Liver (tissue), 3 donors: ENCODE measurements at regions not wholly inside any gene's neighbourhood (a gene's known extent, or its start where the extent isn't known, plus 50 kb on each side); places are given as distances from the start of the nearest gene placed in this dataset.

Source experiments
- GABPA ChIP-seq, 2 donors: IDR thresholded peaks in 1 of 2; conservative IDR thresholded peaks in 1 of 2; 2 replicates each; pipeline ENCODE4 v1.6.1; 2016; ENCODE audit warnings: antibody characterized with exemption in 2 of 2, mild to moderate bottlenecking in 1 of 2, moderate library complexity in 1 of 2
- JUND ChIP-seq, 2 donors: IDR thresholded peaks; 2 replicates each; pipeline ENCODE4 v1.6.1; 2016; ENCODE audit warnings: antibody characterized with exemption in 2 of 2
- SP1 ChIP-seq: IDR thresholded peaks from 2 replicates; pipeline ENCODE4 v1.6.1; 2018; ENCODE audit warnings: antibody characterized with exemption, mild to moderate bottlenecking
- TAF1 ChIP-seq: conservative IDR thresholded peaks from 2 replicates; pipeline ENCODE4 v1.6.1; 2016; ENCODE audit warnings: antibody characterized with exemption, mild to moderate bottlenecking
- TF ChIP-seq, protein P1 (sequence below): fragments of 150-350 bp; IDR thresholded peaks from 2 replicates; pipeline ENCODE4 v1.5.1; 2017; ENCODE audit warnings: improper control_type of control experiment, low read depth, low read length; ENCODE audit not compliant: missing input control
- donor health status: healthy.
- donor health status: healthy.

DNA sequence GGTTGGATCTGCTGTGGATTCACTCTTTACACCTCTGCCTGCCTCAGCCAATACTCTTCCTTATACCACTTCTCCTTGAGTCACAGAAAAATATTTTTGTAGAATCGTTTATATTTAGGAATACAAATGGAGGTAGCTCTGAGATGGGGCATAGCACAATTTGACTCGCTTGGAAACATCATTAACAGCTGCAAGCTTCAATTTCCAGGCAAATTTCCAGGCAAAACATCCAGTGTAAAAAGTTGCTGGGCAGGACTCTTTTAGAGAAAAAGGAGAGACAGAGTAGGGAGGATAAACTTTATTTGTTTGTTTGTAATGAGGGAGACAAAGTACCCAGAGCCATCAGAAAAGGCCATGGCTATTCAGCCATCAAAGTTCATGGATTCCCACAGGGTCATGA is 74.4 kb upstream of the SOX11 start:
- TF ChIP-seq TAF1, result no peak
- no peak for TF ChIP-seq GABPA (IDR thresholded peaks at IDR 0.05 in 1 of 2, conservative IDR thresholded peaks at IDR 0.05 in 1 of 2)
- no peak for TF ChIP-seq SP1
- TF ChIP-seq, protein P1, sequence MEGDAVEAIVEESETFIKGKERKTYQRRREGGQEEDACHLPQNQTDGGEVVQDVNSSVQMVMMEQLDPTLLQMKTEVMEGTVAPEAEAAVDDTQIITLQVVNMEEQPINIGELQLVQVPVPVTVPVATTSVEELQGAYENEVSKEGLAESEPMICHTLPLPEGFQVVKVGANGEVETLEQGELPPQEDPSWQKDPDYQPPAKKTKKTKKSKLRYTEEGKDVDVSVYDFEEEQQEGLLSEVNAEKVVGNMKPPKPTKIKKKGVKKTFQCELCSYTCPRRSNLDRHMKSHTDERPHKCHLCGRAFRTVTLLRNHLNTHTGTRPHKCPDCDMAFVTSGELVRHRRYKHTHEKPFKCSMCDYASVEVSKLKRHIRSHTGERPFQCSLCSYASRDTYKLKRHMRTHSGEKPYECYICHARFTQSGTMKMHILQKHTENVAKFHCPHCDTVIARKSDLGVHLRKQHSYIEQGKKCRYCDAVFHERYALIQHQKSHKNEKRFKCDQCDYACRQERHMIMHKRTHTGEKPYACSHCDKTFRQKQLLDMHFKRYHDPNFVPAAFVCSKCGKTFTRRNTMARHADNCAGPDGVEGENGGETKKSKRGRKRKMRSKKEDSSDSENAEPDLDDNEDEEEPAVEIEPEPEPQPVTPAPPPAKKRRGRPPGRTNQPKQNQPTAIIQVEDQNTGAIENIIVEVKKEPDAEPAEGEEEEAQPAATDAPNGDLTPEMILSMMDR, result no peak
- TF ChIP-seq JUND (IDR thresholded peaks at IDR 0.05), result no peak
